ENCODE measurements at regions not wholly inside any gene's neighbourhood (a gene's known extent, or its start where the extent isn't known, plus 50 kb on each side); places are given as distances from the start of the nearest gene placed in this dataset.

DNA sequence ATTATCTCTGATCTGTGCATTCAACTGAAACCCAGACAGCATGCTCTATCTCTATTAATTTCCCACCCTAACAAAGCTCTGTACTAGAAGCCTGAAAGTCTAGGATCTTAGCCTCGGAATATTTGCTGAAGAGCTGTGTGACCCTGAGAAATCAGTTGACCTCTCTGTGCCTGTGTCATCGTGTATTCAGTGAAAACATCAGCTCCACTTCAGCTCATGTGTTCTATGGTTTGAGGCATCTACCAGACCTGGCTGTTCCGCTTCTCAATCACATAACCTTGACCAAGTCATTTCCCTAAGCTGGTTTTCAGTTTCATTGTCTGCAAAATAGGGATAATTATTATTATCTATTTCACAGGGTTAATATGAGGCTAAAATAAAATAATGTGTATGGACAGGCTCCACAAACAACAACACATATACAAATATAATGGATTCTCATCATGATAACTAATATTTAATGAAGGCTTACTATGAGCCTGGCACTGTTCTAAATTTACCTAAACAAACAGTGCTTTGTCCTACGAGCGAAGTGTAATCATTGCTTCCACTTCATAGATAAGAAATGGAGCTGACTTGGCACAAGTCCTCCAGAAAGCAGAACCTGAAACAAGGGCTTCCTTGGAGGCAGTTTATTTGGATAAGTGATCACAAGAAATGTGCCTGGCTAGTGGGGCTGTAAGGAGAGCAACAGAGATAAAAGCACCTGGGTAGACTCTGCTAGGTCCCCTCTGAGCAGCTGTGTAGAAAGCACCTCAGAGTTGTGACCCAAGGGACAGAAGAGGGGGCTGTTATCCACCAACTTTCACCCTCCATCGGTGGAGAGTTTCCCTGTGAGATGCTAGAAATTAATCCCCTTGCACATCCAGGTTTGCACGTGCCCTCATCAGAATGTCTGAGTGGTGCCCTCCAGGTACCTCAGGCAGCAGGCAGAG is 356.9 kb downstream of the RAB28 start:
- DNase-seq, result no peak

DNA sequence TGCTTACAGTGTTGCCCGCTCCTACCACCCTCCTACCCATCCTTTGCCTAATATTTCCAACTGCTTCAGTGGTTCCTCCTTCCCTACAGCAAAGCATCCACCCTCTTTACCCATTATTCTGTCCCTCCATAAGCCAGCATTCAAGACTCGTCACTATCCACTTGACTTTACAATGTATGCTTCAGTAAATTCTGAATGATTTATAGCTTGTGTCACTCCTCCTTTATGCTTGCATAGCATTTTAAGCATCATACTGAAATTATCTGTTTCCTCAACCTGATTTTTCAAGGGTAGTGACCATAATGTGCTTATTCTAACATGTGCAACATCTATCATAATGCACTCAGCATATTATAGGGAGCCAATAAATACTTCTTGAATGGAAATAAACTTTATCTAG is 365.5 kb downstream of the RAB28 start:
- no peak for DNase-seq

DNA sequence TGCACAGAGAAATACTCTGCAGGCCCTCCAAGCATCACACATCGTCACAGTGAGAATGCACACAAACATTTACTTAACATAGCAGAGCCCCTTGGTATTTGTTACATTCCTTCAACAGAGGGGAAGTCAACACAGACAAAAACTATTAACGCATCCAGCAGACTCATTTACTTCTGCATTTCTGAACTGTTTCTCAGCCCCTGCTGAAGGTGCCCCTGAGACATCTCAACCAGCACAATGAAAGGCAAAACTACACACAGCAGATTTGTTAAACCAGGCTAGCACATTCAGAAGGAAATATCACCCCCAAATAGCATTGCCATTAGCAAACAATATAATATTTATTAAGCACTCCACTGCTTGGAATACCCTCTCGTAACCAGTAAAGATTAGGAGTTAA is 367.0 kb downstream of the RAB28 start:
- no peak for DNase-seq

GRCh38 chr4:13112030-13112429 is 372.1 kb downstream of the RAB28 start:
- no peak for DNase-seq

DNA sequence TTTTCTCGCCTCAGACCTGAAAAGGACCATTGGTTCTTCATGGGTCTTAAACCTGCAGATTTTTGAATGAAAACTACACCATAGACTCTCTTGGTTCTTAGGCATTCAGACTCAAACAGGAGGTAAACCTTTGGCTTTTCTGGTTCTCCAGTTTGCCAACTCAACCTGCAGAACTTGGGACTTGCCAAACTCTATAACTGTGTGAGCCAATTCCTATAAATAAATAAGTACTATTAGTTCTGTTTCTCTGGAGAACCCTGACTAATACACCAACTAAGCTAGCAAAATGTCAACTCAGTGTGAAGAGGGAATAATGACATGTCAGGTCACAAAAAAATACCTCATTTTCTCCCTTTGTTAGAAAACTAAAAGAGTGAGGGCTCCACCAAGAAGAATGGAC is 374.6 kb downstream of the RAB28 start:
- DNase-seq, result no peak

DNA sequence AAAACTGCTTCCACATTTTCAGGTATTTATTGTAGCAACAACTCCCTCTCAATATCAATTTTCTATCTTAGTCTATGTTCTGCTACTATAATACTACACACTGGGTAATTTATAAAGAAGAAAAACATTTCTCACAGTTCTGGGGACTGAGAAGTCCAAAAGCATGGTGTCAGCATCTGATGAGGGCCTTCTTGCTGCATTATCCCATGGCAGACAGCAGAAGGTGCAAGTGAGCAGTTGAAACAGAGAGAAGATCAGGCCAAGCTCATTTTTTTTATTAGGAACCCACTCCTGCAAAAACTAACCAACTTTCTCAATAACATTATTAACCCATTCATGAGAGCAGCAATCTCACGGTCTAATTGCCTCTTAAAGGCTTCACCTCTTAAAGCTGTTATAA is 376.0 kb downstream of the RAB28 start:
- no peak for DNase-seq

- DNase-seq, result no peak
These were observed 380.6 kb downstream of the RAB28 start for GRCh38 chr4:13103382-13104015.

DNA sequence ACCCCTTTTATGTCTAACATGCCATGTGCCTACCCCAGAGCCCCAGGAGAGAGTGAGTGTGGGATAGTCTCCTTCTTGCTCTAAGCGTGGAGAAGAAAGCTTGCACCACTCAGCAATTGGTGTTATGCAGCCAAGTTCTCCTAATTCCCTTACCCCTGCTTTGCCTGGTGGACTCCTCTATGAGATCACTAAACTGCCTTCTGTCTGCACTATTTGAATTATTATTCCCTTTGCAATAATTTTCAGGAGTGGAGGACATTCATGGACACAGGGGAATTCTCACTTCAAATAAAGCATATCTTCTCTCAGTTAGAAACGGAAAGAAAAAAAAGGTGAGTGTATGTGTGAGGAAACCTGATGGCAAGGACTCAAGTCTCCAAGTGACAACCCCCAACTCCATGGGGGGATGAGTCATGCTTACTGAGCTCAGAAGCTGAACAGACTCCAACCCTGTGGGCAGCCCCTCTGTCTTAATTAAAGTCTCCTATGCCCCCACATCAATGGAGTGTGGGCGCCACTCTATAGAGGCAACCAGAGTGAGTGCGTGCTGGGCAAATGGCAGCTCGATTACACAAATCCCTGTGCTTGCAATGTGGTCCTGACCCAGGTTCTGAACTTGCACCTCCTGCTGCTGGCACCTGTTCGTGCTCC is 381.9 kb downstream of the RAB28 start:
- no peak for DNase-seq

DNA sequence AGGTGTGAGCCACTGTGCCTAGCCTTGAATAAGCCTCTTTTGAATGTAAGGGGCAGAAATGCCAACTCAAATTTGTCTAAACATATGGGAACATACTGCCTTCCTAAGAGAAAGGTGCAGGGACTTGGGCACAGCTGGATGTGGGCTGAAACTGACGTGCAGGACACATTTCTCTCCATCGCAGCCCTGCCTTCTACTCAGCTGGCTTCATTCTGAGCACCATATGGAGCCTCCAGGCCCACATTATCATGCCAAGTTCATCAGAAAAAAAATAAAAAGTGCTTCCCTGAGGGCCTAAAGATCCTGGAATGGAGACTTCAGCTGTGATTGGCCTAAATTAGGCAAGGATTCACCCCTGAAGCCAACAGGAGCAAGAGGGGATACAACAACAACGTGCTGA is 386.2 kb downstream of the RAB28 start:
- no peak for DNase-seq

GRCh38 chr4:13095722-13096121 is 388.4 kb downstream of the RAB28 start:
- DNase-seq, result no peak

DNA sequence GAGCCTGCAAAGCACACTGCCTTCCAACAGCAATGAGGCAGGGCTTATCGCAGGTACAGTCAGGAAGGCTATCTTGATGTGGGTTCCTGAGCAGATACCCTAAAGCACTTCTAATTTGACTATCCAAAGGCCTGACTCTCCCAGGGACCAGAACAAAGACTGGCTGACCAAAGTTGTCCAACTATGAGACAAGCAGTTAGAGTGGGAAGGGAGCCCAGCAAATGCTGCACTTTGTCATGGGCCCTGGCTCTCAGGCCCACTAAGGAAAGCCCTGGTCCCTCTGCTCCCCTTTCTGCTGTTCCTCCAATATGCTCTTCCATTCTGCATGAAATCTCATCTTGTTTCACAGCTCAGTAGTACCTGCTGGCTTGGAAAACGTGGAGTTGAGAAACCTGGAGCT is 391.0 kb downstream of the RAB28 start:
- no peak for DNase-seq

DNA sequence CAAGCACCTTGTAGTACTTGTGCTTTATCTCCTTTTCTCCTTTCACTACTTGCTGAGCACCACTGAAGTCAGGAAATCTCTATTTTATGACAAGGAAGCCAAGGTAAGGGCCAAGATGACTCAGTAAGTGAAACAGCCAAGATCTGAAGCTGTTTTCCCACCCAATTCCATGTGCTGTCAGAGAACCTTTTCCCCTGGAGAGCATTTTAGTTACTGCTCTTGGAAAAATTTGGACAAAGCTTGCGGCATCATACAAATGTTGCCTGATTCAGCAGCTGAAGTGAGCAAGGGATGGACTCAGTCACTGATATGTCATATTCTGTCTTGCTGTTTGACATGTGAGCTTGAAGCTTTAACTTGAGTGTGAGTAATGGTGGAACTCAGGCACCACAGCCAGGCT is 391.4 kb downstream of the RAB28 start:
- DNase-seq, result no peak

DNA sequence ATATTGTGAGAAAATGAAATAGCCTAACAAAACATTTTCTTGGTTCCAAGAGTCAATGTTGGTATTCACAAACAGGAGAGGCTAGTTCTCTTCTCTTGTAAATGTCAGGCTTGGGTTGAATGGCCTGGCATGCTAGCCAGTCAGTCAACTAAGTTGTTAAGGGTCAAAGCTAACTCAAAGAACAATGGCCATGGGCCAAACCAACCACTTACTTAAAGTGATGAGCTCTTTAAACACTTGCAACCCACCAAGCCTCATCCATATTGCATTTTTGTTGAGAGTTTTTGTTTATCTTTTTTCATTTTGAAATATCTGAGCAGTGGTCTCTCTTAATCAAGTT is 394.5 kb downstream of the RAB28 start:
- no peak for DNase-seq

DNA sequence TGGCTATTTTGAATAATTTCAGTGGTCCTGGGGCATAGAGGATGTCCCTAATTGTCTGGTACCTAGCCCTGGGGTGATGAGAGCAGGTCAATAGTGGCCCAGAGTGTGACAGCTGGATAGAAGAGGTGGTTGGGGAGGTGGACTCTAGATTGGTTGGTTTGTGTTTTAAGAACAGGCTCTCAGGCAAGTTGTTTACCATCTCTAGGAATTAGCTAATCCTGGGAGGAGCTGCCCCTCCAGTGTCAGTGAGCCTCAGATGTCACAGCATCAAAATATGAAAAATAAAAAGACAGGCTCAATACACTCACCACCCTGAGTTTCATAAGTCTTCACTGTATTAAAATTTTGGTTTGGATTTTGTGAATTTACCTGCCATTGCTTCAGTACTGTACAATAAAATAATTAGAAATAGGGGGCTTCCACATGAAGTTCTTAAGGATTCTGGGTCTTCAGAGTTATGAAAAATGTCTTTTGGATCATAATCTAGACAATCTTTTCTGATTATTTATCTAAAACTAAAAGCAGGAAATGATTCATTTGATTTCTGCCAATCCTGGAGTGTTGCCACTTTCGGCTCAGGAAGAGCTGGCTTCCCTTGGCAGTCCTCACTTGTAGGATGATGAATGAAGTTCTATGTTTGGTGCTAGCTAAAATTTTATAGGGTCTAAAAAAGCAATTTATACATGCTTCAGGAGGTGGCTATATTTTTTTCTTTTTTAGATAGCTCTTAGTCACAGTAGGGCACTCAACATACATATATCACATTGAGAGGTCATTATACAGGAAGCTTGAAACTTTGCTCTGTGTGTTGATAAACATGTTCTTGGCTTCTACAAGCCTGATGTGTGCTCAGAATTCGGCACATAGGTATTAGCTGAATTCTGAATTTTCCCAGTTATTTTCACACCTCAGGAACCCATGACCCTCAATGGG is 395.1 kb downstream of the RAB28 start:
- no peak for DNase-seq

DNA sequence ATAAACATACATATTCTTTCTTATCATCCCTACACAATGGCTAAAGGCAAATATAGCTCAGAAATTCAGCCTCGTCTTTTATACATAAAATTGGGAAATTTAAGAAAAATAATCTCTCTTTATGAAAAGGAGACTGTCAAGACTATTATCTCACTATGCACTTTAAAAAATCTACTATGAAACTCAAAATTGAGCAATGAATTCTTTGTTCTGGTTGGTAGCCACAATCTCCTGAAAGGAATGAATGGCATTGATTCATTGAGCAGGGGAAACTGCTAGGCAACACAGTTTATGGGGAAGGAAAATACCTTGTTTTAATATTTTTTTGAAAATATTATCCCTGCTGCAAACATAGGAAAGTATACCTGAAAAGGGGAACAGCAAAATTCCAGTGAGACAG is 397.1 kb downstream of the RAB28 start:
- DNase-seq, result no peak

DNA sequence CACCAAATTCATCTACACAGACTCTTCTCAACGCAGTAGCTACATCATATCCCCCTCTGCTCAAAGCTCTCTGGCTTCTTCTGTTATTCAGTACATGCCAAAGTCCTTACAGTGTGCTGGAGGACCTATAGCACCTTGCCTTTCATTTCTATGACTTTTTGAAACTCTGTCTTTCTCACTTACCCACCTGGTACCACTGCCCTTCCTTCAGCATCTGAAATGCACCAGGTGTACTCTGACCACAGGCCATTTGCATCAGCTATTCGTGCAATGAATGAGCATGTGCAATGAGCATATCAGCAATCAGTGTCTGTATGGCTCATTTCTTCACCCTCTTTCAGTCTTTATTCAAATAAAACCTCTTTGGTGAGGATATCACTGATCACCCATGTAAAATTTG is 399.9 kb downstream of the RAB28 start:
- DNase-seq, result no peak

- DNase-seq, result no peak
These were observed 402.3 kb downstream of the RAB28 start for GRCh38 chr4:13081830-13082229.

DNA sequence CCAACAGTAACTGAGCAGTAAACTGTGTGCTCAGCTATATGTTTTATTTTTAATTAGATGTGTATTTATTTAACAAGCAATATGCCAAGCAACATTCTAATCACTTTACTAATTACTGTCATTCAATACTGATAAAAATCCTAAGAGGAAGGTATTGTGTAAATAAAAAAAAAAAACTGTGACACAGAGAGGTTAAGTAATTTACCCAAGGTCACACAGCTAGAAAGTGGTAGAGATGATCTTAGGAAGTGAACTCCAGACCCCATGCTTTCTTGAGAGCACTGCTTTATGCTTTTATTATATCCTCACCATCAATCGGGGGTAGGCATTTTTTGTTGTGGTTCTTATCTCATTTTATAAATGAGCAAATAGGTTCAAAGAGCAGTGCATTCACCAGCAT is 417.1 kb downstream of the RAB28 start:
- DNase-seq, result no peak

DNA sequence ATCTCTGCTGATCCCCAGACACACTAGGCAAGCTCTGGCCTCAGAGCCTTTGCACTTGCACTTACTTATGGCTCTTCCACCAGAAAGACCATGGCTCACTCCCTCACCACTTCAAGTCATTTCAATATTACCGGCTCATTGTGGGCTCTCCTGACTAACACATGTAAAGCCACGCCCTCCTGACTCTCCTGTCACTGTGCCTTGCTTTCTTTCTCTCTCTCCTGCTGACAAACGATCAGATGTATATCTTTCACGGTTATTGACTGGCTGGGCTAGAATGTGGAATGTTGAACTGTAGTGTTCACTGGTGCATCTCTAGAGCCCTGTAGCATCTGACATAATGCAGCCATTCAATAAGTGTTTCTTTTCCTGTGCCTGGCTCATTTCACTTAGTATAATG is 425.1 kb downstream of the RAB28 start:
- no peak for DNase-seq

- DNase-seq, result no peak
These were observed 427.4 kb downstream of the RAB28 start for GRCh38 chr4:13056630-13057189.

DNA sequence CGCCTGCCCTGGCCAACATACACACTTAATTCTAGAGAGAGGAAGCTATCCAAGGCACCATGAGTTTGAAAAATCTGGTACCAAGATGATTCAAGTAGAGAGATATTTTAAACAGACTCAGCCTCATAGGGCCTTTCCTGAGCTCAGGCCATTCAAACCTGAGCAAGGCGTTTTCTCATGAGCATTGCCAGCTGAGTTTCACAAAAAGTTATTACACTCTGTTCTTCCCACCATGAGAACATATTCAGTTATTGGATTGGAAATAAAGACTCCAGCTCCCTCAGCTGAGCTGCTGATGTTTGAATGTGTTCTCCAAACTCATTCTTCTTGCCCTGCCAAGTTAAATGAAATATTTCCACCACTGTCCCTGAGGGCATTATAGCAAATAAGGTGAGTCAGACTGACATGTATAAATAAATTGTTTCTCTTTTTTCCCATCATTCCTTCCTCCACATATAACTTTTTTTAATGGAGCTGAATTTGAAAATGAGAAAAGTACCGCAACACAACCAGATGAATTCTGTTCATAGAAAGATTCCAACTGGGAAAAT is 429.6 kb downstream of the RAB28 start:
- no peak for DNase-seq

DNA sequence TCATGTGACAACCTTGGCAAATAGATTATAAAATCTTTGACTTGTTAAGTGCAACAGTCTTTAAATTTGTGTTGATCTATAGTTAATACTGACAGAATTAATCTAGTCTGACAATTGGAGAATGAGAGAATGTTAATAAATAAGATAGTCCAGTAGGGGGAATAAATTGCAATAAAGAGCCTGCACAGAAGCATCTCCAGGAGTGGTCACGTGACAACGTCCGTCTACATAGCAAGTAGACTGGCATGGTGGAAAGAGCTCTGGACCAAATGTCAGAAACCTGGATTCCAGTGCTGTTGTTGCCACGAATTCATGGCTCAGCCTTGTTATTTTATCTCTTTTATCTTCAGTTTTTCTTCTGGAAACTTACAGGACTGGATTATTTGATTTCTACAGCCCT is 436.5 kb downstream of the RAB28 start:
- no peak for DNase-seq
